MCF 10A (cell line): ENCODE measurements at regions not wholly inside any gene's neighbourhood (a gene's known extent, or its start where the extent isn't known, plus 50 kb on each side); places are given as distances from the start of the nearest gene placed in this dataset.

ENCODE experiments used
- BruUV-seq: library from RNA; stranded (reverse); fragments of 400-500 nt; replicated peaks from 2 replicates; lab custom pipeline; 2021; lab: Mats Ljungman, UMichigan
- CTCF ChIA-PET: fragments of 300-600 bp; sonication (Branson Sonifier 250); formaldehyde crosslinking; extraction: SDS; loops from one replicate; lab custom pipeline; 2021; ENCODE audit warnings: antibody characterized with exemption, inconsistent platforms; lab: Yijun Ruan, JAX
- POLR2A ChIA-PET: fragments of 300-600, 350-650 bp; sonication (Branson Sonifier 250); formaldehyde crosslinking; extraction: SDS; loops from one replicate; lab custom pipeline; 2020; ENCODE audit warnings: antibody characterized with exemption, inconsistent platforms; lab: Yijun Ruan, JAX
- DNase-seq: peaks from one replicate; pipeline ENCODE4 v3.0.0-alpha.2; 2018; ENCODE audit not compliant: unreplicated experiment
- H3K27ac Mint-ChIP-seq: one replicate; pipeline ENCODE4 v1.8.0; 2022; ENCODE audit warnings: mild to moderate bottlenecking, low read depth, mixed read lengths; ENCODE audit not compliant: unreplicated experiment
- H3K27me3 Mint-ChIP-seq: one replicate; pipeline ENCODE4 v1.8.0; 2022; ENCODE audit warnings: mixed read lengths; ENCODE audit not compliant: insufficient read depth, unreplicated experiment
- H3K36me3 Mint-ChIP-seq: one replicate; pipeline ENCODE4 v1.8.0; 2022; ENCODE audit warnings: mild to moderate bottlenecking, moderate library complexity, mixed read lengths; ENCODE audit not compliant: insufficient read depth, unreplicated experiment
- H3K4me1 Mint-ChIP-seq: one replicate; pipeline ENCODE4 v1.8.0; 2022; ENCODE audit warnings: mixed read lengths; ENCODE audit not compliant: insufficient read depth, unreplicated experiment
- H3K4me3 Mint-ChIP-seq: one replicate; pipeline ENCODE4 v1.8.0; 2022; ENCODE audit warnings: mild to moderate bottlenecking, moderate library complexity, mixed read lengths; ENCODE audit not compliant: unreplicated experiment
- H3K9me3 Mint-ChIP-seq: one replicate; pipeline ENCODE4 v1.8.0; 2022; ENCODE audit warnings: mixed read lengths; ENCODE audit not compliant: unreplicated experiment
- CTCF ChIP-seq: fragments of 200-600 bp; IDR thresholded peaks from one replicate; pipeline ENCODE4 v1.8.0; 2022; ENCODE audit warnings: antibody characterized with exemption, mild to moderate bottlenecking; ENCODE audit not compliant: unreplicated experiment
- intact Hi-C: fragments of 100-400 bp; cut with micrococcal nuclease; formaldehyde crosslinking; loops from 2 replicates; pipeline ENCODE4 v1.14.1; 2022

GRCh38 chr9:99474186-99474585, 252.1 kb downstream of the SEC61B start:
- no peaks in the 10 kb centered on the region for H3K36me3 Mint-ChIP-seq
- CTCF ChIA-PET: interaction anchor here (0.6 kb wide), 1 partner anchor 56 kb away, joined by 3 read pairs; no protein-coding TSS in a partner anchor
- no peak for DNase-seq
- intact Hi-C loops: no loop called here
- H3K27me3 Mint-ChIP-seq: peaks cover 13% of the 10 kb centered on the region
- H3K9me3 Mint-ChIP-seq: no peaks in the 10 kb centered on the region
- BruUV-seq: no TSS peak
- no peak overlapping the region for H3K27ac Mint-ChIP-seq
- H3K4me1 Mint-ChIP-seq: no peaks in the 10 kb centered on the region
- POLR2A ChIA-PET: no interaction called here
- TF ChIP-seq CTCF: no peak
- no peak overlapping the region for H3K4me3 Mint-ChIP-seq

GRCh38 chr9:99475401-99476065, 253.5 kb downstream of the SEC61B start:
- ChIA-PET CTCF (interaction anchor here (0.6 kb wide), 1 partner anchor 62 kb away, joined by 4 read pairs; no protein-coding TSS in a partner anchor), POLR2A (no interaction called here)
- Mint-ChIP-seq H3K36me3 (no peaks in the 10 kb centered on the region), H3K4me1 (no peaks in the 10 kb centered on the region), H3K27ac (no peak overlapping the region), H3K4me3 (no peak overlapping the region), H3K9me3 (no peaks in the 10 kb centered on the region), H3K27me3 (peaks cover 16% of the 10 kb centered on the region)
- BruUV-seq: no TSS peak
- intact Hi-C loops: no loop called here
- TF ChIP-seq CTCF: no peak
- no peak for DNase-seq

DNA sequence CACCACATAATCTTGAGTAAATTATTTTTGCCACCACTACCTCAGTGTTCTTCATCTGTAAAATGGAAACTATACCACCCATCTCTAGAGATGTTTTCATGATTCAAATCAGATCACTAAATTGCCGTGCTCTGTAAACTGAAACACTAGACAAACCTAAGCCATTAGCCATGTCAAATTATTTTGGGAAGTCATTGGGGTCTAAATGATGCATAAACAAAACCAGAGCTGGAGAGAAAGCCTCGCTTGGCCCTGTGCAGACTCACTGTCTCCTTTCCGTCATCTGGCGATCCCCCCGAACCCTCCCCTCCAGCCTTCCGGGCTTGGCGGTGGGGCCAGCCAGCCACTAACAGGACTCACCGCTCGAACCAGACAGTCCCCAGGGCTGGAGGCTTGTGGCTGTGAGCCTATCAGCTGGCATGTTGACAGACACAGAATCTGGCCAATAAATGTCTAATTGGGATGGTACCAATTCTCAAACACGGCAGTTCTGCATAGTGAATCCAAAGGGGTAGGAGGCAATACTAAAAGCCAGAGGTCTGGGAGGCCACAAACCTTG, 256.5 kb downstream of the SEC61B start:
- Mint-ChIP-seq H3K36me3 (no peaks in the 10 kb centered on the region), H3K27me3 (peaks cover 24% of the 10 kb centered on the region), H3K4me3 (no peak overlapping the region), H3K27ac (no peak overlapping the region), H3K9me3 (no peaks in the 10 kb centered on the region), H3K4me1 (no peaks in the 10 kb centered on the region)
- CTCF ChIA-PET: interaction anchor here (1.0 kb wide), 1 partner anchor 10 kb away, joined by 3 read pairs; no protein-coding TSS in a partner anchor
- no peak for TF ChIP-seq CTCF
- BruUV-seq: no TSS peak
- intact Hi-C loops: no loop called here
- DNase-seq: no peak
- POLR2A ChIA-PET: no interaction called here

- DNase-seq: no peak
- no peak for TF ChIP-seq CTCF
- Mint-ChIP-seq H3K9me3 (no peaks in the 10 kb centered on the region), H3K36me3 (no peaks in the 10 kb centered on the region), H3K4me1 (no peaks in the 10 kb centered on the region), H3K4me3 (no peak overlapping the region), H3K27ac (no peak overlapping the region), H3K27me3 (peaks cover 24% of the 10 kb centered on the region)
- intact Hi-C loops: no loop called here
- BruUV-seq: no TSS peak
- POLR2A ChIA-PET: interaction anchor here (0.6 kb wide), 1 partner anchor 124 kb away, joined by 3 read pairs; no protein-coding TSS in a partner anchor
- CTCF ChIA-PET: no interaction called here
These were observed 257.8 kb downstream of the SEC61B start for GRCh38 chr9:99479929-99480328.
